Omental fat pad (tissue), 3 donors: ENCODE measurements at regions not wholly inside any gene's neighbourhood (a gene's known extent, or its start where the extent isn't known, plus 50 kb on each side); places are given as distances from the start of the nearest gene placed in this dataset.

ENCODE experiments used
- ATAC-seq: fragments of 150-250 bp; one replicate; pipeline ENCODE4 v1.9.1; 2016; ENCODE audit warnings: mild to moderate bottlenecking, moderate library complexity; ENCODE audit not compliant: low FRiP score
- DNase-seq: peaks from one replicate; pipeline ENCODE4 v3.0.0-alpha.2; 2019; ENCODE audit warnings: low spot score
- TF ChIP-seq, protein P1 (sequence below), 3 donors: fragments of 450-650 bp; IDR thresholded peaks; one replicate each; pipeline ENCODE4 v1.5.1; 2016 to 2017; ENCODE audit warnings: antibody characterized with exemption in 3 of 3, mild to moderate bottlenecking in 3 of 3, moderate library complexity in 2 of 3

DNA sequence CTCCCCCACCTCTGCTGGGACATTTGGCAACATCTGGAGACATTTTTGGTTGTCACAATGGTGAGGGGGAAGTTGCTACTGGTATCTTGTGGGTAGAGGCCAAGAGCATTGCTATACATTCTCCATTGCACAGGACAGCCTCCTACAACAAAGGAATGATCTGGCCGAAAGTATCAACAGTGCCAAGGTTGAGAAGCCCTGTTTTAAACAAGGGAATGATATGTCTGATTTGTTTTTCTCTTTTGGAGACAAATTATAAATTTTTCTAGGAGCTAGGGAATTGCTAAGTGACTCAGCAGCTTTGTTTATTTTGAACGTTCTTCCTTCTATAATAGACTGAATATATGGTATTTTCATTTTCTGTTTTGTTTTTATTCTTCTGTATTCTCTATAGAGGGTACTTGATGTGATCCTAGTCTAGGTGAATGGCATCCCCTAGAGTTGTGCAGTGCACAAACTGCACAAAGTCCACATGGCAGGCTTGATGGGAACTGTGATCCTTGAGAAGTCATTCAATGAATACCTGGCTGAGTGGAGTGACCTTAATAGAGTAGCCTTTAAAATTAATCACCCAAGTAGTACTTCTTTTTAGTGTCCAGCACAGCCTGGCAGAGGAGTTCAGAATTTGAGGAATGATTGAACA is 288.6 kb upstream of the USP24 start:
- TF ChIP-seq, protein P1, sequence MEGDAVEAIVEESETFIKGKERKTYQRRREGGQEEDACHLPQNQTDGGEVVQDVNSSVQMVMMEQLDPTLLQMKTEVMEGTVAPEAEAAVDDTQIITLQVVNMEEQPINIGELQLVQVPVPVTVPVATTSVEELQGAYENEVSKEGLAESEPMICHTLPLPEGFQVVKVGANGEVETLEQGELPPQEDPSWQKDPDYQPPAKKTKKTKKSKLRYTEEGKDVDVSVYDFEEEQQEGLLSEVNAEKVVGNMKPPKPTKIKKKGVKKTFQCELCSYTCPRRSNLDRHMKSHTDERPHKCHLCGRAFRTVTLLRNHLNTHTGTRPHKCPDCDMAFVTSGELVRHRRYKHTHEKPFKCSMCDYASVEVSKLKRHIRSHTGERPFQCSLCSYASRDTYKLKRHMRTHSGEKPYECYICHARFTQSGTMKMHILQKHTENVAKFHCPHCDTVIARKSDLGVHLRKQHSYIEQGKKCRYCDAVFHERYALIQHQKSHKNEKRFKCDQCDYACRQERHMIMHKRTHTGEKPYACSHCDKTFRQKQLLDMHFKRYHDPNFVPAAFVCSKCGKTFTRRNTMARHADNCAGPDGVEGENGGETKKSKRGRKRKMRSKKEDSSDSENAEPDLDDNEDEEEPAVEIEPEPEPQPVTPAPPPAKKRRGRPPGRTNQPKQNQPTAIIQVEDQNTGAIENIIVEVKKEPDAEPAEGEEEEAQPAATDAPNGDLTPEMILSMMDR (IDR thresholded peaks at IDR 0.05): no peak
- no peak for DNase-seq
- ATAC-seq: no peak

DNA sequence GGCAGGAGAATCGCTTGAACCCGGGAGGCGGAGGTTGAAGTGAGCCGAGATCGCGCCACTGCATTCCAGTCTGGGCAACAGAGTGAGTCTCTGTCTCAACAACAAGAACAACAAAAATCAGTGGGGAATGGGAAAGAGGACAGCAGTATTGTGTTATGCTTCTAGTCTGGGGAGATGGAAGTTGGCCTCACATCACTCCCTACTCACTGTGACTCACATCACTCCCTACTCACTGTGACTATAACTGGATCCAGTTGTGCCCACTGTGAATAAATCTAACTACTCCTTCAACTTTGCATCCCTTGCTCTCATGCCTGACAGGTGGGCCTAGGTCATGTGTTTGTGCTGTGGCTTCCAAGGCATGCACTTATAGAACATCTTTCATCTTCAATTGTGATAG is 285.4 kb upstream of the USP24 start:
- ATAC-seq: no peak
- DNase-seq: no peak
- TF ChIP-seq, protein P1 (IDR thresholded peaks at IDR 0.05): no peak

DNA sequence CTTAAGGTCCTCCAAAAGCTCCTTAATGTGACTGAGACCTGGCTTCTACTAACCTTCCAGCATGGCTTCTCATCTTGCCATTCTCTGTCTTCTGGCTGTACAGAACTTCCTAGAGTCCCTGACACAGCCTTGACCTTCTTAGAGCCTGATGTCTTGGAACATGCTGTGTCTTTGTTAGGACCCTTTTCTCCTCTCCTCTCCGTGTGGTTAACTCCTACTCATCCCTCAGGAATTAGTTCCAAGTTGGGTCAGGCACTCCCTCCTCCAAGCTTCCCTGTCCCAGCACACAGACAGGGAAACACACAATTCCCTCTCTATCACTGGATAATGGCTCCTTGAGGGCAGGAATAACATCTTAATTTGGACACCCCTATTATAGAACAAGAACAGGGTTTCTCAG is 275.4 kb upstream of the USP24 start:
- no peak for DNase-seq
- TF ChIP-seq, protein P1 (IDR thresholded peaks at IDR 0.05): no peak
- ATAC-seq: no peak

DNA sequence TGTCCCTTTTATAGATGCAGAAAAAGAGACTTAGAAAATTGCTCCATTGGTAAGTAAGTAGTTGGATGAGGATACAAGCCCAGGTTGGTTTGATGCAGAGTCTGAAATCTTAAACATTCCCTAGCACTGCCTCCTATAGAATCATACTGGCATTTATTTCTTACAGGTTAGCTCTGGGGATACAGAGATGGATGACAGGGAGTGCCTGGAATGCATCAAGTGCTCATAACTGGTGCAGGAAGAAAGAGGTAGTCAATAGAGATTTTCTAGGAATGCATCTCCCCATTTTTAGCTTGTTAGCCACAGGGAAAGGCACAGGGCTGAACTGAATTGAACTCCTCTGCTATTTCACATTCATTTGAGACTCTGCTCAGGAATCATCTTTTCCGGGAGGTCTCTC is 269.0 kb upstream of the USP24 start:
- no peak for DNase-seq
- no peak for ATAC-seq

DNA sequence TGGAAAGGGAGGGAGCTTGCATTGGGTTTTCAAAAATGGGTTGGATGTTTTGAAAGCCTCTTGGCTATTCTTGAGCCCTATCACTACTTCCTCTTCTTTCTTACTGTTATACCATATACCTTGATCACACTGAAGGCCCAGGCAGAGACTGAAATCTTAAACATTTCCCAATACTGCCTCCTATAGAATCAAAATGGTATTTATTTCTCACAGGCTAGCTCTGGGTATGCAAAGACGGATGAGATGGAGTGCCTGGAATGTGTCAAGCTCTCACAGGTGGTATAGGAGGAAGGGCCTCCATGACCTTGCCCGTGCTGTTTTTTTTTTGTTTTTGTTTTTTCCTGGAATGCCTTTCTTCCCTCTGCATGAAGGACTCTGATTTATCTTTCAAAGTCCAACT is 268.4 kb upstream of the USP24 start:
- TF ChIP-seq, protein P1 (IDR thresholded peaks at IDR 0.05): no peak
- ATAC-seq (no peak), DNase-seq (no peak)

More for the DNA sequence above, 269.0 kb upstream of the USP24 start:
- TF ChIP-seq, protein P1 (IDR thresholded peaks at IDR 0.05): no peak

DNA sequence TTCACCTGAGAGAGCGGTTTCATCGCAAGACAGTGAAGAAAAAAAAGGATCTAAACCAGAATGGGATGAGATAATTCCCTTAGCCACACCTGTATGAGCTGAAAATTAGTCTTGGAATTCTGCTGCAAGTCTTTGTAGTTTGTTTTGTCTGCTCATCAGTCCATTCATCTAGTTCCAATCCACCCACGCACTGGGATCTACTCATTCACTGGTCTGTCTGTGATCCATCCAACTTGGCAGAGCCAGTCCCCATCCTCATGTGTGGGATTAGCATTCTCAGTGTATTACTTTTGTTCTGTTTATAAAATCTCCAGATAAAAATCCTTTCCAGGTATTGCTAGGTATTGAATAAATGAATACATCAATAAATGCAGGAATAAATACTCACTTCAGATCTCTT is 266.5 kb upstream of the USP24 start:
- TF ChIP-seq, protein P1 (IDR thresholded peaks at IDR 0.05): no peak
- ATAC-seq (peak; percentile 76), DNase-seq (no peak)

DNA sequence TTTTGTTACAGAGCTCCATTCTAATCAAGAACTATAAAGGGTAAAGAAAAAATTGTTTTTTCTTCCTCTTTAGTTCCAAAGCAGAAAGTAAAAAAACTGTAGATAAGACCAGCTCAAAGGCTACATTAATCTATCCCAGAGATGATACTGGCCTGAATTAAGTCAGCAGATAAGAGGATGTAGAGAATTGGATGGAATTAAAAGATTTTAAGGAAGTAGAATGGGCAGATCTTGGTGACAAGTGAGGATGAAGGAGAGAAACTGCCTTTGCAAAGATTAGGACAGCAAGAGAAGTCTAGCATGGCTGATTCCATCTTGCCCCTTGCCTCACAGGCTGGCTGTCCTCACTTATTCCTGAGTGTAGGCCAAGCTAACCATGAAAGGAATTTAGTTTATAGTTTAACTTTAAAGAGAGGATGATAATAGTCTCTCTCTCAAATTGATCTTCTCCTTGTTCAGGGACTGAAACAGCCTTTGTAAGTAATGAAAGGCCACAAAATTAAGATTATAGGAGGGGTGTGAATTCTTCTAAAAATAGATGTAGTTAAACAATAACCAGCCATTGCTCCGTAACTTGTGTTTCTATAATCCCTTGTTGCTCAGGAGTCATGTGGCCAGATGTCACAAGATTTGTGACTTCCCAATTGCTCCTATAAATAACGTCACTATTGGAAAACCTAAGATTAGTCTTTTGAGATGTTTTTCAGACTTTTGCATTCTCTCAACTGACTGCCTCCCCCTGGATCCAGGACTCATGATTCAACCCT is 265.0 kb upstream of the USP24 start:
- DNase-seq: no peak
- TF ChIP-seq, protein P1 (IDR thresholded peaks at IDR 0.05): no peak
- ATAC-seq: no peak
